ENCODE measurements at regions not wholly inside any gene's neighbourhood (a gene's known extent, or its start where the extent isn't known, plus 50 kb on each side); places are given as distances from the start of the nearest gene placed in this dataset.

DNA sequence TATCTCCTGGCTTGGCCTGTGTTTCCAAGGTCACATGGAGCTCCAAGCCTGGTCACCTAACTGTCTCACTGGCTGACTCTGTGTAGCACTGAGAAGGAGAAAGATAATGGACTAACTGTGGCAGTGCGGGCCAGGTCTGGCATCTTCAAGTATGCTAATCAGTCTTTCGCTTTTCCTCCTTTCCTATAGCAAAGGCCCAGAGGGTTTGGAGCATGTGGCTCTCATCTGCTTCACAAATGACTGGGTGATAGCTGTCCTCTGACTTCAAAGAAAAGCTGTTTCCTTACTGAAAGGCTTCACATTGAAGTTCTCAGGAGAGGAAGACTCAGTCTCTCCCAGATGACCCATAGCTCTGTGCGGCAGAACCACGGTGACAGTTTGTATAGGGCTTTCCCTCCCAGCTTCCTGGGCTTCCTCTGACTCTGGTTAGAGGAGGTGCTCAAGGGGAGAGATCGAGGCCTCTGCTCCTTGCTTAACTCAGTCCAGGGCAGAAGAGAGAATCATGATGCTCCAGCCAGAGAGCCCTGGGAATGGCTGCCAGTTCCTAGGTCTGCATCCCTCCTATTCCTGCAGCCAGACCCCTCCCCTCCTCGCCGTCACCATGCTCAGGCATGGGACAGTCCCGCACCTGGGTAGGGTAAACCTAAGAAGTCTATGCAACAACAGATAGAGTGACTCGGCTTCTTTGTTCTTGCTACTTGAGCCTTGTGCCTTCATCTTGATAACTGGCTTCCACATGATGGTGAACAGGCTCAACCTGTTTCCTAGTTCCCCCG, 72.3 kb downstream of the CCDC71L start:
- no peaks in the 10 kb centered on the region for H3K9me2 ChIP-seq (ENCODE audit: insufficient read depth)
- no peaks in the 10 kb centered on the region for H3K36me3 ChIP-seq (ENCODE audit: control insufficient read depth in 1 of 2, insufficient read depth in 2 of 2, low read length in 2 of 2)
- H3K4me2 ChIP-seq (ENCODE audit: low read length) = no peak overlapping the region
- DNase-seq (ENCODE audit: low read depth, low spot score) = no peak
- no peak overlapping the region for H3K9ac ChIP-seq (ENCODE audit: low read length)
- H4K20me1 ChIP-seq (ENCODE audit: insufficient read depth) = no peaks in the 10 kb centered on the region
- ChIA-PET RAD21 (ENCODE audit: low non-redundant PET in 1 of 2, low total read pairs in 2 of 2, uncharacterized antibody in 2 of 2, unreplicated experiment in 2 of 2) (no interaction called here), POLR2A (no interaction called here), CTCF (no interaction called here)
- no peak for TF ChIP-seq CEBPB (IDR thresholded peaks at IDR 0.05; ENCODE audit: low read depth)
- TF ChIP-seq, protein P1, sequence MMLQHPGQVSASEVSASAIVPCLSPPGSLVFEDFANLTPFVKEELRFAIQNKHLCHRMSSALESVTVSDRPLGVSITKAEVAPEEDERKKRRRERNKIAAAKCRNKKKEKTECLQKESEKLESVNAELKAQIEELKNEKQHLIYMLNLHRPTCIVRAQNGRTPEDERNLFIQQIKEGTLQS (IDR thresholded peaks at IDR 0.05) = no peak
- TF ChIP-seq JUND (IDR thresholded peaks at IDR 0.05) = no peak
- TF ChIP-seq EGR1 (IDR thresholded peaks at IDR 0.05; ENCODE audit: low read depth) = no peak
- TF ChIP-seq TCF7L2 (IDR thresholded peaks at IDR 0.05; ENCODE audit: borderline replicate concordance, extremely low read depth, insufficient read depth, insufficient read length) = no peak
- TF ChIP-seq YY1 (IDR thresholded peaks at IDR 0.05; ENCODE audit: extremely low read depth, insufficient replicate concordance, low read depth, low read length) = no peak
- no peak for TF ChIP-seq SIN3A (IDR thresholded peaks at IDR 0.05; ENCODE audit: low read depth)
- no peak for TF ChIP-seq ELF1 (IDR thresholded peaks at IDR 0.05; ENCODE audit: borderline replicate concordance, low read depth)
- no peak for TF ChIP-seq EZH2 (IDR thresholded peaks at IDR 0.05)
- no peak overlapping the region for H3K4me3 ChIP-seq (replicated peaks in 1 of 2; ENCODE audit: low read depth in 1 of 2, low read length in 2 of 2)
- H3K9me3 ChIP-seq (ENCODE audit: control insufficient read depth in 1 of 2, insufficient read depth in 1 of 2, low read depth in 1 of 2, low read length in 2 of 2) = no peaks in the 10 kb centered on the region
- H3K27ac ChIP-seq (ENCODE audit: low read depth, low read length) = no peak overlapping the region
- H2AFZ ChIP-seq (ENCODE audit: low read depth, low read length, poor library complexity, severe bottlenecking) = no peak overlapping the region
- no TSS peak for BruUV-seq (replicated peaks)
- intact Hi-C loops (cut with micrococcal nuclease) = no loop called here
- ATAC-seq = no peak
- H3K27me3 ChIP-seq (ENCODE audit: insufficient read depth, low read length) = no peaks in the 10 kb centered on the region
- H3K4me1 ChIP-seq (ENCODE audit: control insufficient read depth in 1 of 2, insufficient read depth in 2 of 2, low read length in 2 of 2) = no peaks in the 10 kb centered on the region
- H3K79me2 ChIP-seq (ENCODE audit: insufficient read depth, low read length) = no peaks in the 10 kb centered on the region

All from HCT116 (cell line).